Suprapubic skin (tissue), 4 donors: ENCODE measurements at regions not wholly inside any gene's neighbourhood (a gene's known extent, or its start where the extent isn't known, plus 50 kb on each side); places are given as distances from the start of the nearest gene placed in this dataset.

Experiments
- CTCF ChIP-seq, 2 donors: fragments of 200-600 bp in 1 of 2; fragments of 450-650 bp in 1 of 2; sonication (generic) in 1 of 2; IDR thresholded peaks; one replicate each; pipeline ENCODE4 v1.5.1; 2016 to 2019; ENCODE audit warnings: antibody characterized with exemption in 2 of 2, mild to moderate bottlenecking in 1 of 2, moderate library complexity in 1 of 2
- EP300 ChIP-seq: sonication (generic); formaldehyde crosslinking; IDR thresholded peaks from one replicate; pipeline ENCODE4 v1.6.1; 2017; ENCODE audit warnings: antibody characterized with exemption
- POLR2AphosphoS5 ChIP-seq, 3 donors: sonication (generic); formaldehyde crosslinking; IDR thresholded peaks; one replicate each; pipeline ENCODE4 v1.6.1; 2017; ENCODE audit warnings: antibody characterized with exemption in 3 of 3

GRCh38 chr15:21262851-21263425, 177.4 kb downstream of the POTEB3 start:
- TF ChIP-seq CTCF (IDR thresholded peaks at IDR 0.05), result no peak
- no peak for TF ChIP-seq POLR2AphosphoS5 (IDR thresholded peaks at IDR 0.05)
- TF ChIP-seq EP300, result no peak
